GM10248 (cell line): ENCODE measurements at regions not wholly inside any gene's neighbourhood (a gene's known extent, or its start where the extent isn't known, plus 50 kb on each side); places are given as distances from the start of the nearest gene placed in this dataset.

Experiments
- CTCF ChIA-PET: fragments of 300-600 bp; sonication (Branson Sonifier 250); formaldehyde crosslinking; extraction: SDS; loops from one replicate; lab custom pipeline; 2021; ENCODE audit warnings: antibody characterized with exemption; lab: Yijun Ruan, JAX
- POLR2A ChIA-PET: fragments of 350-650 bp; sonication (Branson Sonifier 250); formaldehyde crosslinking; extraction: SDS; loops from one replicate; lab custom pipeline; 2020; ENCODE audit warnings: antibody characterized with exemption; lab: Yijun Ruan, JAX
- DNase-seq: peaks from one replicate; pipeline ENCODE4 v3.0.0; 2012; ENCODE audit errors: extremely low spot score
- TF ChIP-seq, protein P1 (sequence below): IDR thresholded peaks from 2 replicates; pipeline ENCODE4 v1.5.1; 2012; ENCODE audit warnings: mild to moderate bottlenecking, low read depth; ENCODE audit errors: extremely low read depth, missing control alignments, control extremely low read depth

DNA sequence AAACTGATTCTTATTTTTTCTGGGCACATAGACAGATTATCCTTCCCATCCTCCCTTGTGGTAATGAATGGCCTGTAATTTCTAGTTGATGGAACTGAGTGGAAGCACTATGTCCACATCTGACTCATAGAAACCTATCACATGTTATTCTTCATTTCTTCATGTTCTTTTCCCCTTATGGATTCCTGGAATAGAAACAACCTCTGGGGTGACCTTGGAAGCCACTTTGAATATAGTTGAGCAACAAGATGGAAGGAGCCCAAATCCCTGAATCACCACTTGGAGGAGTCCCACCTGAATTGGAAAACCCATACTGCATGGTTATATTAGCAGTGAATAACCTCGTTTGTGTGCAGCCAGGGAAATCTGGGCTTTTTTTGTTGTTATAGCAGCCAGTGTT is 137.8 kb downstream of the MID1IP1 start:
- POLR2A ChIA-PET: no interaction called here
- CTCF ChIA-PET: no interaction called here
- TF ChIP-seq, protein P1, sequence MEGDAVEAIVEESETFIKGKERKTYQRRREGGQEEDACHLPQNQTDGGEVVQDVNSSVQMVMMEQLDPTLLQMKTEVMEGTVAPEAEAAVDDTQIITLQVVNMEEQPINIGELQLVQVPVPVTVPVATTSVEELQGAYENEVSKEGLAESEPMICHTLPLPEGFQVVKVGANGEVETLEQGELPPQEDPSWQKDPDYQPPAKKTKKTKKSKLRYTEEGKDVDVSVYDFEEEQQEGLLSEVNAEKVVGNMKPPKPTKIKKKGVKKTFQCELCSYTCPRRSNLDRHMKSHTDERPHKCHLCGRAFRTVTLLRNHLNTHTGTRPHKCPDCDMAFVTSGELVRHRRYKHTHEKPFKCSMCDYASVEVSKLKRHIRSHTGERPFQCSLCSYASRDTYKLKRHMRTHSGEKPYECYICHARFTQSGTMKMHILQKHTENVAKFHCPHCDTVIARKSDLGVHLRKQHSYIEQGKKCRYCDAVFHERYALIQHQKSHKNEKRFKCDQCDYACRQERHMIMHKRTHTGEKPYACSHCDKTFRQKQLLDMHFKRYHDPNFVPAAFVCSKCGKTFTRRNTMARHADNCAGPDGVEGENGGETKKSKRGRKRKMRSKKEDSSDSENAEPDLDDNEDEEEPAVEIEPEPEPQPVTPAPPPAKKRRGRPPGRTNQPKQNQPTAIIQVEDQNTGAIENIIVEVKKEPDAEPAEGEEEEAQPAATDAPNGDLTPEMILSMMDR: no peak
- no peak for DNase-seq

DNA sequence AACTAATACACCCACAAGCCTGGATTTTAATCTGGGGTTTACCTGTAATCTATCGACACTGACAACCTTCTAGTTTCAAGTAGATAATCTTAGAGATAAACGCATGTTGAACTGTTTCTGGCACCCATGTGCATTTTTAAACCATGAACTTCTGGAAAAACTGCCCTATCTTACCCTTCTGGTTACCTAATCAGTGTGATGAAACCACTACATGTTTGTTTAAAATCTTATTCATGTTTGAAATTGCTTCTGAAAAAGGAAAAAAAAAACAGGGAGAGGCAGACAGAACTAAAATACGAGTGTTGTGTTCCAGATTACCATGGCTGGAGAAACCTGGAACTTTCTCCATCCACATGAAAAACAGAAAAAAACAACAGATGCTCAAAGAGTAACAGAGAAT is 139.3 kb downstream of the MID1IP1 start:
- CTCF ChIA-PET: no interaction called here
- POLR2A ChIA-PET: no interaction called here
- DNase-seq: no peak
- TF ChIP-seq, protein P1: no peak

DNA sequence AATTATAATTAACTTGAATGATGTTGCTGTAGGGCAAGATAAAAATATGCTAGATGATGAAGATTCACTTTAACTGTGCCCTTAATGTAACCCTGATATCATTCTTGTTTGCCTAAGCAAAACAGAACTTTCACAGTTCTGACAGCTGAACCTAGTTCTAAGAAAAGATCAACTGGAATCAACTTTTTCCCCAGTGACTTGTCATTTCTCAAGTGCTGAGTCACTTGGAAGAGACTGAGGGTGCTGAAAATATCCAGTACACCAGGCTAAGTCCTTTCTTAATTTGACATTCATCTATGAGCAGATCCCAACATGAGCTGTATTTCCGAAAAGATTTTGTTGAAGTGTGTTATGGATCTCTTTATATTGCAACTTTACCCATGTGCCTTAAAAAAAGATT is 140.4 kb downstream of the MID1IP1 start:
- TF ChIP-seq, protein P1: no peak
- ChIA-PET POLR2A (no interaction called here), CTCF (no interaction called here)
- DNase-seq: no peak

DNA sequence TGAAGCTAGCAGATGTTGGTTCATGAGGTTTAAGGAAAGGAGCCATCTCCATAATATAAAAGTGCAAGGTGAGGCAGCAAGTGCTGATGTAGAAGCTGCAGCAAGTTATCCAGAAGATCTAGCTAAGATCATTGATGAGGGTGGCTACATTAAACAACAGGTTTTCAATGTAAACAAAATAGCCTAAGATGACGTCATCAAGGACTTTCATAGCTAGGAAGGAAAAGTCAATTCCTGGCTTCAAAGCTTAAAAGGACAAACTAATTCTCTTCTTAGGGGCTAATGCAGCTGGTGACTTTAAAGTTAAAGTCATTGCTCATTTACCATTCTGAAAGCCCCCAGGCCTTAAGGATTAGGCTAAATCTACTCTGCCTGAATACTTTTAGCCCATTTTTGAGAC is 141.9 kb downstream of the MID1IP1 start:
- POLR2A ChIA-PET: no interaction called here
- TF ChIP-seq, protein P1: no peak
- CTCF ChIA-PET: interaction anchor here (1.3 kb wide), 1 partner anchor 10 kb away, joined by 4 read pairs; no protein-coding TSS in a partner anchor
- no peak for DNase-seq

DNA sequence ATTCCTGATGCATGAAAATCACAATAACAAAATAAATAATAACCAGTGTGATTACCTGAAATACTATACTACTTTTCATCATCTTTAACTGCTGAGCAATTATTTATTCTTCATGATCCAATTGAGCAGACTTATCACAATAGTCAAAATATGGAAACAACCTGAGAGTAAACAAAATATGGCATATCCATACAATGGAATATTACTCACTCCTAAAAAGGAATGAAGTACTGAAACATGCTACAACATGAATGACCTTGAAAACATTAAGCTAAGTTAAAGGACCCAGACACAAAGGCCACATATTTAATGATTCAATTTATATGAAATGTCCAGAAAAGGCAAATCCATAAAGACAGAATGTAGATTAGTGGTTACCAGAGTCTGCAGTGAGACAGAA is 146.8 kb downstream of the MID1IP1 start:
- POLR2A ChIA-PET: no interaction called here
- TF ChIP-seq, protein P1: no peak
- CTCF ChIA-PET: no interaction called here
- DNase-seq: no peak

DNA sequence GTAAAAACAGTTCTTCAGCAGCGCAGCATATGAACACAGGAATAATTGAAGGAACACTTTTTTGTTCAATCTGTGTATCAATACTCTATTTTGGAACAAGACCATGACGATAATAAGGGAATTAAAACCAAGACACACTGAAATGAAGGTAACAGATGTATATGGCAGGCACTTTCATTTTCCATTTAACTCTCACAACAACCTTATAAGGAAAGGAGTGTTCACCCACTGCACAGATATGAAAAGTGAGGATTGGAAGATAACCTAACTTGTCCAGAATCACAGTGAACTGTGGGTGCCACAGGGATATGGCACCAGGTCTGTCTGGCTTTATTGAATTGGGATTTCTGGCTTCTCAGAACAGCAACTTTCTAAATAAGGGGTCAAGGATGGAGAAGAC is 153.3 kb downstream of the MID1IP1 start:
- POLR2A ChIA-PET: no interaction called here
- CTCF ChIA-PET: no interaction called here
- TF ChIP-seq, protein P1: no peak

DNA sequence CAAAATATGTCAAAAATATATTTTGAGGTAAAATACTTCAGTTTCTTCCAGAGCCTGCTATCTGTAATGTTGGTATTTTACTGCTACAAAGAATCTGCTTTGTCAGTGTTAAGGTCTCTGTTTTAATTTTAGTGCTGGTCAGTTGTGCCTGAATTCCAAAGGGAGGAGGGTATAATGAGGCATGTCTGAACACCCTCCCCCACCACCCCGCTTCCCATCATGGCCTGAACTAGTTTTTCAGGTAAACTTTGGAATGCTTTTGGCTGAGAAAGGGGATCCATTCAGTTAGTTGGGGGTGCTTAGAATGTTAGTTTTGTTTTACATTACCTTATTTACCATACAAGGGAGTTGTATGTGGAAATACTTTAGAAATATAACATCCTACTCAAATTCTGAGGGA is 158.5 kb downstream of the MID1IP1 start:
- TF ChIP-seq, protein P1: no peak
- ChIA-PET POLR2A (no interaction called here), CTCF (no interaction called here)
- DNase-seq: no peak

More for the DNA sequence above, 153.3 kb downstream of the MID1IP1 start:
- DNase-seq: no peak
